ENCODE measurements at regions not wholly inside any gene's neighbourhood (a gene's known extent, or its start where the extent isn't known, plus 50 kb on each side); places are given as distances from the start of the nearest gene placed in this dataset.

DNA sequence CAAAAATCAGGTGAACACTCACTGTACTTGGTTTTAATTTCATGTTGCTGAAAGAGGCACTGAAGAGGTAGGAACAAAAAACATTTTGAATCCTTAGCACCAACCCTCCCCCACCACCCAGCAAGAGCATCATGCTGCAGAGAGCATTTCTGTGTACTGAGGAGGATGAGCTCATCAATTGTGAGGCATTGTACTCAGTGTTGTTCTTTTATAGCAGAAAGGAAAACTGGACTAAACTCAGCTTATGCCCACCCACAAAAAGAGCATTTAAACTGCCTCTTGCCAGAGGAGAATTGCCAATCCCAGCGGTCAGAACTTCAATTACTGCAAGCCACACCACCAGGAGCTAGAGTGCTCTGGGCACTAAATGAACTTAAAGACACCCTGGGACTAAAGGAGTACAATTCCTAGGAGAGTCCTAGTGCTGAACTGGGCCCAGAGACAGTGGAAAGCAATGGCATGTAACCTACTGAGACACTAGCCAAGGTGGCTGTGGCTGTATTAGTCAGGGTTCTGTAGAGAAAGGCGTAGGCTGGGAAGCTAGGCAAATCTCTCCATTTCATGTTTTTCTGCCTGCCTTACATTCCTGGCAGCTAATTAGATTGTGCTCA lies 280.7 kb upstream of the KLHL4 start:
- TF ChIP-seq ERF (CRISPR knock-in tag; IDR thresholded peaks at IDR 0.05), result no peak
- TF ChIP-seq, protein P1, sequence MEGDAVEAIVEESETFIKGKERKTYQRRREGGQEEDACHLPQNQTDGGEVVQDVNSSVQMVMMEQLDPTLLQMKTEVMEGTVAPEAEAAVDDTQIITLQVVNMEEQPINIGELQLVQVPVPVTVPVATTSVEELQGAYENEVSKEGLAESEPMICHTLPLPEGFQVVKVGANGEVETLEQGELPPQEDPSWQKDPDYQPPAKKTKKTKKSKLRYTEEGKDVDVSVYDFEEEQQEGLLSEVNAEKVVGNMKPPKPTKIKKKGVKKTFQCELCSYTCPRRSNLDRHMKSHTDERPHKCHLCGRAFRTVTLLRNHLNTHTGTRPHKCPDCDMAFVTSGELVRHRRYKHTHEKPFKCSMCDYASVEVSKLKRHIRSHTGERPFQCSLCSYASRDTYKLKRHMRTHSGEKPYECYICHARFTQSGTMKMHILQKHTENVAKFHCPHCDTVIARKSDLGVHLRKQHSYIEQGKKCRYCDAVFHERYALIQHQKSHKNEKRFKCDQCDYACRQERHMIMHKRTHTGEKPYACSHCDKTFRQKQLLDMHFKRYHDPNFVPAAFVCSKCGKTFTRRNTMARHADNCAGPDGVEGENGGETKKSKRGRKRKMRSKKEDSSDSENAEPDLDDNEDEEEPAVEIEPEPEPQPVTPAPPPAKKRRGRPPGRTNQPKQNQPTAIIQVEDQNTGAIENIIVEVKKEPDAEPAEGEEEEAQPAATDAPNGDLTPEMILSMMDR (IDR thresholded peaks at IDR 0.05 in 2 of 3, conservative IDR thresholded peaks at IDR 0.05 in 1 of 3; ENCODE audit: insufficient read depth in 2 of 3, low read depth in 1 of 3, low read length in 3 of 3), result no peak
- no peak for TF ChIP-seq GATA2 (CRISPR knock-in tag; IDR thresholded peaks at IDR 0.05)
- TF ChIP-seq ZNF224 (CRISPR knock-in tag; IDR thresholded peaks at IDR 0.05), result no peak
- no peak for TF ChIP-seq HEY1 (CRISPR knock-in tag; IDR thresholded peaks at IDR 0.05; ENCODE audit: borderline replicate concordance)
- no peak for TF ChIP-seq CCAR2 (IDR thresholded peaks at IDR 0.05; ENCODE audit: low read depth, low read length)
- no peak for TF ChIP-seq TRIM28 (IDR thresholded peaks at IDR 0.05)
- no peak for TF ChIP-seq NR3C1 (CRISPR knock-in tag; IDR thresholded peaks at IDR 0.05)
- no peak for TF ChIP-seq SRSF1 (IDR thresholded peaks at IDR 0.05; ENCODE audit: low read depth, low read length)
- TF ChIP-seq, protein P2, sequence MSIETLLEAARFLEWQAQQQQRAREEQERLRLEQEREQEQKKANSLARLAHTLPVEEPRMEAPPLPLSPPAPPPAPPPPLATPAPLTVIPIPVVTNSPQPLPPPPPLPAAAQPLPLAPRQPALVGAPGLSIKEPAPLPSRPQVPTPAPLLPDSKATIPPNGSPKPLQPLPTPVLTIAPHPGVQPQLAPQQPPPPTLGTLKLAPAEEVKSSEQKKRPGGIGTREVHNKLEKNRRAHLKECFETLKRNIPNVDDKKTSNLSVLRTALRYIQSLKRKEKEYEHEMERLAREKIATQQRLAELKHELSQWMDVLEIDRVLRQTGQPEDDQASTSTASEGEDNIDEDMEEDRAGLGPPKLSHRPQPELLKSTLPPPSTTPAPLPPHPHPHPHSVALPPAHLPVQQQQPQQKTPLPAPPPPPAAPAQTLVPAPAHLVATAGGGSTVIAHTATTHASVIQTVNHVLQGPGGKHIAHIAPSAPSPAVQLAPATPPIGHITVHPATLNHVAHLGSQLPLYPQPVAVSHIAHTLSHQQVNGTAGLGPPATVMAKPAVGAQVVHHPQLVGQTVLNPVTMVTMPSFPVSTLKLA (conservative IDR thresholded peaks at IDR 0.05), result no peak
- TF ChIP-seq ZFX (CRISPR knock-in tag; IDR thresholded peaks at IDR 0.05), result no peak
- TF ChIP-seq, protein P3, sequence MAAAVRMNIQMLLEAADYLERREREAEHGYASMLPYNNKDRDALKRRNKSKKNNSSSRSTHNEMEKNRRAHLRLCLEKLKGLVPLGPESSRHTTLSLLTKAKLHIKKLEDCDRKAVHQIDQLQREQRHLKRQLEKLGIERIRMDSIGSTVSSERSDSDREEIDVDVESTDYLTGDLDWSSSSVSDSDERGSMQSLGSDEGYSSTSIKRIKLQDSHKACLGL (CRISPR knock-in tag; IDR thresholded peaks at IDR 0.05; ENCODE audit: borderline replicate concordance, poor library complexity, severe bottlenecking), result no peak
- TF ChIP-seq CREM (IDR thresholded peaks at IDR 0.05; ENCODE audit: low read depth), result no peak
